ENCODE measurements at regions not wholly inside any gene's neighbourhood (a gene's known extent, or its start where the extent isn't known, plus 50 kb on each side); places are given as distances from the start of the nearest gene placed in this dataset.

- no peak for TF ChIP-seq CTCF (conservative IDR thresholded peaks at IDR 0.05)
- no peak for TF ChIP-seq ZFX (IDR thresholded peaks at IDR 0.05)
These were observed 351.7 kb downstream of the ZNF608 start for GRCh38 chr5:124394700-124395245.
